Upper lobe of left lung (tissue), 4 donors: ENCODE measurements at regions not wholly inside any gene's neighbourhood (a gene's known extent, or its start where the extent isn't known, plus 50 kb on each side); places are given as distances from the start of the nearest gene placed in this dataset.

Source experiments
- CTCF ChIP-seq, 6 experiments: fragments of 450-650 bp in 4 of 6; fragments of 200-600 bp in 2 of 6; sonication (generic) in 2 of 6; IDR thresholded peaks; one replicate each; pipeline ENCODE4 v1.5.1; 2016 to 2019; ENCODE audit warnings: antibody characterized with exemption in 6 of 6
- EP300 ChIP-seq, 4 donors: sonication (generic); formaldehyde crosslinking; IDR thresholded peaks; one replicate each; pipeline ENCODE4 v1.5.1; 2017; ENCODE audit warnings: antibody characterized with exemption in 4 of 4, control low read depth in 2 of 4
- POLR2AphosphoS5 ChIP-seq, 2 donors: sonication (generic); formaldehyde crosslinking; IDR thresholded peaks; one replicate each; pipeline ENCODE4 v1.5.1; 2017; ENCODE audit warnings: antibody characterized with exemption in 2 of 2

- no peak for TF ChIP-seq CTCF (IDR thresholded peaks at IDR 0.05)
- TF ChIP-seq EP300 (IDR thresholded peaks at IDR 0.05) = no peak
- no peak for TF ChIP-seq POLR2AphosphoS5 (IDR thresholded peaks at IDR 0.05)
Observed at GRCh38 chr1:232105561-232105960, 479.0 kb downstream of the DISC1 start.
